ENCODE measurements at regions not wholly inside any gene's neighbourhood (a gene's known extent, or its start where the extent isn't known, plus 50 kb on each side); places are given as distances from the start of the nearest gene placed in this dataset.

GRCh38 chr20:56806952-56807517 is 177.9 kb downstream of the TFAP2C start:
- Histone ChIP-seq H3K79me2 (ENCODE audit: control insufficient read depth, insufficient read depth, low read length, poor library complexity) (peaks cover 6% of the 10 kb centered on the region), H3K14ac (ENCODE audit: low read length) (no peak overlapping the region), H3K4me2 (ENCODE audit: low read length) (no peak overlapping the region), H3K18ac (ENCODE audit: low read length) (no peak overlapping the region), H3K27me3 (ENCODE audit: insufficient read depth, low read length) (no peaks in the 10 kb centered on the region), H3K4me3 (ENCODE audit: low read depth, low read length) (no peak overlapping the region), H3K4me1 (ENCODE audit: control insufficient read depth in 1 of 2, insufficient read depth in 2 of 2, low read length in 2 of 2) (peaks cover 10 to 29% of the 10 kb centered on the region in 2 experiments), H2BK120ac (ENCODE audit: insufficient read depth, low read length, poor library complexity) (no peak overlapping the region), H3K4ac (ENCODE audit: low read depth, low read length) (no peak overlapping the region), H3K27ac (ENCODE audit: low read depth, low read length) (no peak overlapping the region), H2AK5ac (ENCODE audit: low read length) (no peak overlapping the region), H3K79me1 (ENCODE audit: low read length) (peaks cover 22% of the 10 kb centered on the region), H4K8ac (ENCODE audit: low read depth, low read length) (no peak overlapping the region), H2BK12ac (ENCODE audit: low read length) (no peak overlapping the region), H2BK5ac (ENCODE audit: low read depth, low read length, poor library complexity) (no peak overlapping the region), H3K9ac (ENCODE audit: low read length) (no peak overlapping the region), H3K9me3 (ENCODE audit: insufficient read depth, low read depth, low read length) (peaks cover 3% of the 10 kb centered on the region), H3K23ac (ENCODE audit: low read length) (no peak overlapping the region), H3K36me3 (ENCODE audit: control insufficient read depth in 1 of 2, insufficient read depth in 2 of 2, low read length in 2 of 2) (no peaks in the 10 kb centered on the region), H2AFZ (ENCODE audit: insufficient read depth, low read length, poor library complexity) (no peak overlapping the region), H4K91ac (ENCODE audit: low read depth, low read length) (no peak overlapping the region), H4K12ac (ENCODE audit: low read depth, low read length) (no peak overlapping the region)
- no CpG with 5 or more reads among the region's 18 CpGs for WGBS (ENCODE audit: extremely low coverage, insufficient coverage, insufficient read length)
- DNase-seq: no peak

GRCh38 chr20:56808117-56808725 is 179.1 kb downstream of the TFAP2C start:
- Histone ChIP-seq H3K79me2 (ENCODE audit: control insufficient read depth, insufficient read depth, low read length, poor library complexity) (peaks cover 6% of the 10 kb centered on the region), H2AFZ (ENCODE audit: insufficient read depth, low read length, poor library complexity) (no peak overlapping the region), H3K9ac (ENCODE audit: low read length) (no peak overlapping the region), H4K91ac (ENCODE audit: low read depth, low read length) (peak overlapping the region; percentile 63), H4K12ac (ENCODE audit: low read depth, low read length) (no peak overlapping the region), H3K27ac (ENCODE audit: low read depth, low read length) (no peak overlapping the region), H3K79me1 (ENCODE audit: low read length) (peaks cover 20% of the 10 kb centered on the region), H3K4me1 (ENCODE audit: control insufficient read depth in 1 of 2, insufficient read depth in 2 of 2, low read length in 2 of 2) (peaks cover 10 to 29% of the 10 kb centered on the region in 2 experiments), H3K4me2 (ENCODE audit: low read length) (no peak overlapping the region), H3K9me3 (ENCODE audit: insufficient read depth, low read depth, low read length) (peaks cover 5% of the 10 kb centered on the region), H3K18ac (ENCODE audit: low read length) (no peak overlapping the region), H2BK12ac (ENCODE audit: low read length) (peak overlapping the region; percentile 51), H3K4ac (ENCODE audit: low read depth, low read length) (no peak overlapping the region), H2AK5ac (ENCODE audit: low read length) (peak overlapping the region; percentile 42), H2BK5ac (ENCODE audit: low read depth, low read length, poor library complexity) (peak overlapping the region; percentile 27), H3K14ac (ENCODE audit: low read length) (peak overlapping the region; percentile 20), H3K36me3 (ENCODE audit: control insufficient read depth in 1 of 2, insufficient read depth in 2 of 2, low read length in 2 of 2) (no peaks in the 10 kb centered on the region), H3K23ac (ENCODE audit: low read length) (no peak overlapping the region), H3K27me3 (ENCODE audit: insufficient read depth, low read length) (no peaks in the 10 kb centered on the region), H2BK120ac (ENCODE audit: insufficient read depth, low read length, poor library complexity) (no peak overlapping the region), H4K8ac (ENCODE audit: low read depth, low read length) (no peak overlapping the region), H3K4me3 (ENCODE audit: low read depth, low read length) (no peak overlapping the region)
- no peak for DNase-seq
- WGBS (ENCODE audit: extremely low coverage, insufficient coverage, insufficient read length): no CpG with 5 or more reads among the region's 10 CpGs

GRCh38 chr20:56808732-56809131 is 179.6 kb downstream of the TFAP2C start:
- WGBS (ENCODE audit: extremely low coverage, insufficient coverage, insufficient read length): no CpG with 5 or more reads among the region's 8 CpGs
- peaks cover 5% of the 10 kb centered on the region for H3K9me3 ChIP-seq (ENCODE audit: insufficient read depth, low read depth, low read length)

GRCh38 chr20:56809668-56810067 is 180.6 kb downstream of the TFAP2C start:
- peaks cover 6% of the 10 kb centered on the region for H3K79me2 ChIP-seq (ENCODE audit: control insufficient read depth, insufficient read depth, low read length, poor library complexity)
- H3K27me3 ChIP-seq (ENCODE audit: insufficient read depth, low read length): no peaks in the 10 kb centered on the region
- H3K9ac ChIP-seq (ENCODE audit: low read length): no peak overlapping the region
- no peak overlapping the region for H3K4me3 ChIP-seq (ENCODE audit: low read depth, low read length)
- H3K36me3 ChIP-seq (ENCODE audit: control insufficient read depth in 1 of 2, insufficient read depth in 2 of 2, low read length in 2 of 2): no peaks in the 10 kb centered on the region
- peak overlapping the region; percentile 48 for H4K91ac ChIP-seq (ENCODE audit: low read depth, low read length)
- H2BK12ac ChIP-seq (ENCODE audit: low read length): no peak overlapping the region
- H3K9me3 ChIP-seq (ENCODE audit: insufficient read depth, low read depth, low read length): peaks cover 5% of the 10 kb centered on the region
- H3K23ac ChIP-seq (ENCODE audit: low read length): no peak overlapping the region
- peak overlapping the region; percentile 30 for H2AK5ac ChIP-seq (ENCODE audit: low read length)
- no CpG with 5 or more reads among the region's 12 CpGs for WGBS (ENCODE audit: extremely low coverage, insufficient coverage, insufficient read length)
- H3K4me2 ChIP-seq (ENCODE audit: low read length): no peak overlapping the region
- H4K8ac ChIP-seq (ENCODE audit: low read depth, low read length): no peak overlapping the region
- no peak overlapping the region for H2BK5ac ChIP-seq (ENCODE audit: low read depth, low read length, poor library complexity)
- no peak overlapping the region for H4K12ac ChIP-seq (ENCODE audit: low read depth, low read length)
- no peak overlapping the region for H3K18ac ChIP-seq (ENCODE audit: low read length)
- no peak overlapping the region for H2AFZ ChIP-seq (ENCODE audit: insufficient read depth, low read length, poor library complexity)
- H3K27ac ChIP-seq (ENCODE audit: low read depth, low read length): no peak overlapping the region
- no peak overlapping the region for H3K4ac ChIP-seq (ENCODE audit: low read depth, low read length)
- H2BK120ac ChIP-seq (ENCODE audit: insufficient read depth, low read length, poor library complexity): peak overlapping the region; percentile 32
- peaks cover 8 to 24% of the 10 kb centered on the region in 2 experiments for H3K4me1 ChIP-seq (ENCODE audit: control insufficient read depth in 1 of 2, insufficient read depth in 2 of 2, low read length in 2 of 2)
- peaks cover 15% of the 10 kb centered on the region for H3K79me1 ChIP-seq (ENCODE audit: low read length)
- peak; percentile 90 to 92 for DNase-seq
- H3K14ac ChIP-seq (ENCODE audit: low read length): no peak overlapping the region

More at GRCh38 chr20:56808732-56809131, 179.6 kb downstream of the TFAP2C start:
- Histone ChIP-seq H3K23ac (ENCODE audit: low read length) (no peak overlapping the region), H2AK5ac (ENCODE audit: low read length) (no peak overlapping the region), H3K4me3 (ENCODE audit: low read depth, low read length) (no peak overlapping the region), H2BK120ac (ENCODE audit: insufficient read depth, low read length, poor library complexity) (no peak overlapping the region), H3K9ac (ENCODE audit: low read length) (no peak overlapping the region), H4K12ac (ENCODE audit: low read depth, low read length) (no peak overlapping the region), H3K4me1 (ENCODE audit: control insufficient read depth in 1 of 2, insufficient read depth in 2 of 2, low read length in 2 of 2) (peaks cover 10 to 29% of the 10 kb centered on the region in 2 experiments), H2AFZ (ENCODE audit: insufficient read depth, low read length, poor library complexity) (no peak overlapping the region), H3K27me3 (ENCODE audit: insufficient read depth, low read length) (no peaks in the 10 kb centered on the region), H3K14ac (ENCODE audit: low read length) (no peak overlapping the region), H4K91ac (ENCODE audit: low read depth, low read length) (peak overlapping the region; percentile 26), H4K8ac (ENCODE audit: low read depth, low read length) (no peak overlapping the region), H3K79me2 (ENCODE audit: control insufficient read depth, insufficient read depth, low read length, poor library complexity) (peaks cover 6% of the 10 kb centered on the region), H2BK12ac (ENCODE audit: low read length) (no peak overlapping the region), H3K79me1 (ENCODE audit: low read length) (peaks cover 20% of the 10 kb centered on the region), H3K18ac (ENCODE audit: low read length) (no peak overlapping the region), H3K27ac (ENCODE audit: low read depth, low read length) (no peak overlapping the region), H3K36me3 (ENCODE audit: control insufficient read depth in 1 of 2, insufficient read depth in 2 of 2, low read length in 2 of 2) (no peaks in the 10 kb centered on the region), H3K4ac (ENCODE audit: low read depth, low read length) (no peak overlapping the region), H2BK5ac (ENCODE audit: low read depth, low read length, poor library complexity) (no peak overlapping the region), H3K4me2 (ENCODE audit: low read length) (no peak overlapping the region)
- no peak for DNase-seq
